Smooth muscle cell of the brain vasculature (primary cell): ENCODE measurements at regions not wholly inside any gene's neighbourhood (a gene's known extent, or its start where the extent isn't known, plus 50 kb on each side); places are given as distances from the start of the nearest gene placed in this dataset.

Source experiments
- DNase-seq: peaks from one replicate; pipeline ENCODE4 v3.0.0-alpha.2; 2012; ENCODE audit warnings: low read depth, low spot score

DNA sequence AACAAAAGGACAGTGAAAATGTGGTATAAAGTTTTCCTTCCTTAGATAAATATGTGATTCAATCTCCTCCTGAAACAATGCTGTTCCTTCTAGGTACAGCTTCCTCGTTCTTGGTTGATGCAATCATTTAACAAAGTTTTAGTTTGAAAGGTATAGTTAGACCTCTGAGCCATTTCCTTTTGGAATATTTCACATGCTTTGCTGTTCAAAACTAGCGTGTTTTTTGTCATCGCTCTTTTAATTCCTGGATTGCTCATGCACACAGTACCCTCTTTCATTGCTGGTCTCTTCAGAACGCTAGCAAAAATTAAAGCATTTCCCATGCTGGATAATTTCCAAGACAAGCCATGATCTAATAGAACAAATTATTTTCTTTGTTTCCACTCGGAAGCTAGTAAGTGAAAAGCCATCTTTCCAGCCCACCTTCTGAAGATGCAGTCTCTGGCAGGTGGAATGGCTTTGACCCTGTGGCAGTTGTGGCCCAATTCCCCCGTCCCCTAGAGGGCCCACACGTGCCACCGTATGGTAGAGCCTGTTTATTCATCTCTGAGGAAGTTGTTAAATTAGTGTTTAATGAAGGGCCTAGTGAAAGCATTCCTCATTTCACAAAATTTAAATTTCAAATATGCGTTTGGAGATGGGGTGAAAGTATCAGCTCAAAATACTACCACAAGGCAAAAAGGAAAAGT, 1040.6 kb upstream of the SLC10A2 start:
- DNase-seq = no peak

GRCh38 chr13:104105418-104106355, 1039.5 kb upstream of the SLC10A2 start:
- no peak for DNase-seq

DNA sequence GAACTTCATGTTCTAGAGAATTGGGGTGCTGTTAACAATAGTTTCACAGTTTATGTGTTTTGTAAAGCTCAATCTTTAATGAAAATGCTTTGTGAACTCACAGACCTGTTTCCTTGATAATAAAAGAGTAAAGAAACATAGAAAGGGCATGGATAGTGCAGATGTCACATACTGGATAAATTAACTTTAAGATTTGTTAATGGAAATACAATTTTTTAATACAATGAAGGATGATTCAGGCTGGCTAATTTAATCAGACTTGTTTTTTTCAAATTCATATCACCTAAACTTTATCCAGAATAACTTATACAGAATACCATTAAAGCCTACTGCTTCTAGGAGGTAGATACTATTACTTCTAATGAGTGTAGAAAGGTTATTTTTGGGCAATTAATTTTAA, 1033.5 kb upstream of the SLC10A2 start:
- DNase-seq = no peak

- no peak for DNase-seq
Measured at GRCh38 chr13:104098421-104098820, 1032.2 kb upstream of the SLC10A2 start.

DNA sequence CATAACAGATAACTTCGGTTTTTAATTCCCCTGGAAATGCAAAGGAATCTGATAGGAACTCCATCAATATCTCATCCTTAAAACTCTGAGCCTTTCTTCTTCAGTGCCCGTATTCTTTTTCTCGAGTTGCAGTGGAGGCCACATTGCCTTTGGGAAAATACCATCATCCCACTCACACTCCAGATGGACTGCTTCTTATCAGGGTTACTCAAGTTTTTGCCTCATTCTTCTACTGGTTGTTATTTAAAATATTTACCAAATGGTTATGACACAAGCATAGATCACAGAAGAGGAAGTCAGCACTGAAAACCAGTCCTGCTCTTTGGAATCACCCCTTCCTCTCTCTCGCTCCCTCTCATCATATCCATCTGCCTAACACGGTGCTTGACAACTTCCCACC, 1020.5 kb upstream of the SLC10A2 start:
- DNase-seq = no peak

- no peak for DNase-seq
Measured at GRCh38 chr13:104086210-104086609, 1020.0 kb upstream of the SLC10A2 start.

DNA sequence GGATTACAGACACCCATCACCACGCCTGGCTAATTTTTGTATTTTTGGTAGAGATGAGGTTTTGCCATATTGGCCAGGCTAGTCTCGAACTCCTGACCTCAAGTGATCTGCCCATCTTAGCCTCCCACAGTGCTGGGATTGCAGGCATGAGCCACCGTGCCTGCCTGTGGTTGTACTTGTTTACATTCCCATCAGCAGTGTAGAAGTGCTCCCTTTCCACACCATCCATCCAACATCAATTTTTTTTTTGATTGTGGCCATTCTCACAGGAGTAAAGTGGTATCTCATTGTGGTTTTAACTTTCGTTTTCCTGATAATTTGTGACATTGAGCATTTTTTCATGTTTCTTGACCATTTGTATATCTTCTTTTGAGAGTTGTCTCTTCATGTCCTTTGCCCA, 1019.4 kb upstream of the SLC10A2 start:
- DNase-seq = no peak

- no peak for DNase-seq
Measured at GRCh38 chr13:104074326-104074725, 1008.1 kb upstream of the SLC10A2 start.

DNA sequence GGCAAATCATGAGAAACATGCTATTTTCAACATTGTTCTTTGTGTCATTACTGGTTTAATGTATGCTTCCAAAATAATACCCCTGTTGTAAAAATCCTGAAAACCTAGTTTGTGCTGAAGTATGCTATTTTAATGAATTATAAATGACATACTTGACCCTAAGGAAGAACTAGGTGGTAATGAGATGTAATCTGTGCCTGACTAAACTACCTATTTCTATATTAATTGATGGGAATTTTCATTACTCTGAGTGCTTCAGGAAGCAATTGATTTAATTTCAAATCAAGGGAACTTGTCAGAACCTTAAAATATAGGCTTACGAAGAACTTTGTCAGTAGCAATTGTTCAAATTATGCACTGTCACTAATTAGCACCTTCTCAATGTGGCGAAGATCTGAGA, 1005.6 kb upstream of the SLC10A2 start:
- no peak for DNase-seq

GRCh38 chr13:104065328-104065727, 999.1 kb upstream of the SLC10A2 start:
- DNase-seq = no peak

DNA sequence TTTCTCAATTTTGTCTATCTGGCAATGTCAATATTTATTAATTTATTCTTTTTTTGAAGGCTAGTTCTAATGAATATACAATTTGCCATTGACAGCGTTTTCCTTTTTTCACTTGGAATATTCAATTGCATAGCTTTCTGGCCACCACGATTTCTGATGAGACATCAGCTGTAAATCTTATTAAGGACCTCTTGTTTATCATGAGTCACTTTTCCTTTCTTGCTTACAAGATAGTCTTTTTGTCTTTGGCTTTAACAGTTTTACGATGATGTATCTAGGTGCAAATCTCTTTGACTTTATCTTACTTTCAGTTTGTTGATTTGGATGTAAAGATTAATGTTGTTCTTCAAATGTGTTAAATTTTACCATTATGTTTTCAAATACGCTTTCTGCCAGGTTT, 991.6 kb upstream of the SLC10A2 start:
- DNase-seq = no peak

DNA sequence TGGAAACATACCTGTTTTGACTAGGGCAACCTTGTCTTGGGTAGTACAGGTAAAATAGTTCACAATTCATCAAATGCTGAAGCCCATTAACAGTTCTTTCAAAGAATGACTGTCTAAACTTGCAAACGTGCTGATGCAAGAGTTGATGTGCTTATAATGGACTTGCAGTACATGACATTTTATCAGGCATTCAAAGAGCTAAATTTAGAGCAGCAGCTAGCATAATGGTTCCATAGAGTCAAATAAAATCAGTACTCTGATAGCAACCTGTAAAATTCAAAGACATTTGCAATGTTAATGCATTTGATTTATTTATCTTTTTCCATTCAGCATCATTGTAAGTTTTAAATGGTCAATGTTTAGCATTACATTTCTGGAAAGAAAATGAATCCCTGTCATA, 979.7 kb upstream of the SLC10A2 start:
- DNase-seq = no peak

- no peak for DNase-seq
Measured at GRCh38 chr13:104043184-104043583, 977.0 kb upstream of the SLC10A2 start.

- DNase-seq = no peak
Measured at GRCh38 chr13:104034891-104035290, 968.7 kb upstream of the SLC10A2 start.

DNA sequence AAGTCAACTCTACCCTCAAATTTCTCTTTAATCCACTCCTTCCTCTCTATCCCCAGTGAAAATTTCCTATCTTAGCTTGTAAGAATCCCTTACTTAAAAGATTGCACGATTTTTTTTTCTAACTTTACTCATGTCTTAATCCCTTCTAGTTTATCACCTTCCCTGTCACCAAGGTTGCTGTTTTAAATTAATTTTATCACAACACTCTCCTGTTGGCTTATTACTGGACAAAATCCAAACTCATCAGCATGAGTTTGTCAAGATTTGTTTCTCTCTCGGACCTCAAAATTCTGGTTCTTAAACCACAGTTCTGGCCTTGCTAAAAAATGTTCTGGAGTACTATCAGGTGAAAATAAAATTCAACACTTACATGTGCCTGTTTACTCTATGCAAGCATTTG, 959.1 kb upstream of the SLC10A2 start:
- DNase-seq = no peak

- DNase-seq = no peak
Measured at GRCh38 chr13:104024416-104025170, 958.4 kb upstream of the SLC10A2 start.

DNA sequence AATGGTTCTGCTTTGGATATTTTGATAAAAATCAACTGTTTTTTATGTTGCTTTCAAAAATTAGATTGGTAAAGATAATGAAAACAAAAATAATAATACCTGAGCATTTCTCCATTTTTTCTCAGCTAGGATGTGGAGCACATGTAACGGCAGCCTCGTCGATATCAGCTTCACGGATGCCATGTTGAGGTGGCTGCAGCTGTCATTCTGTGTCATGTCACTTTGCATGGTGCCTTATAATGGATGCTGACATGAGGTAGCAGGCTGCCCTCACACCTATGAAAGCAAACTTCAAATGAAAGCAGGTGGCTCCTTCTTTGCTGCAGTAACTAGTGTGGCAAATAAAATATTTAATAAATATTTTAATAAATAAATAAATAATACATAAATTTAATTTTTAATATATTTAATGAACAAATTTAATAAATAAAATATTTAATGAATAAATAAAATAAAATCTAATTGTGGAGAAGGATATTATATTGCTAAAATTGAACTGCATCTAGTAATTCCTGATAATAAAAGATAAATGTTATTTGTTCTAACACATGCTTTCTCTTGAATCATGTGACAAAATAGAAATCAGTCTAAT, 955.7 kb upstream of the SLC10A2 start:
- no peak for DNase-seq

DNA sequence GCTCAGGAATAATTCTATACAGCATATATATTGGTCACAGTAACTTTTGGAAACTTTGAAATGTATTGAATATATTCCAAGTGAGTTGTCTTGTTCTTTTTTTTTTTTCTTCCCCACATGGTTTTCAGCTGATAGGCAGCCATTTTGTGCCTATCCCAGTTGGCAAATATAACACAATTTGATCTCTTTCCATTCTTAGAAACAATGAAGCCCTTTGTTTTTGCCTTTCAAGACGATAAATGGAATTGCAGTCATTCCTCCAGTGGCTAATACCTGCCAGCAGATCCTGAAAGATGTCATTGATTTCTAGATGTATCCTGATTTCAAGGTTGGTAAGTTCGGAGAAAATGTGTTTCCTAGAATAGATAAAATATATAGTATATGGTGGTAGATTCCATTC, 951.1 kb upstream of the SLC10A2 start:
- DNase-seq = no peak

- peak; percentile 37 for DNase-seq
Measured at GRCh38 chr13:104015646-104016396, 949.6 kb upstream of the SLC10A2 start.

DNA sequence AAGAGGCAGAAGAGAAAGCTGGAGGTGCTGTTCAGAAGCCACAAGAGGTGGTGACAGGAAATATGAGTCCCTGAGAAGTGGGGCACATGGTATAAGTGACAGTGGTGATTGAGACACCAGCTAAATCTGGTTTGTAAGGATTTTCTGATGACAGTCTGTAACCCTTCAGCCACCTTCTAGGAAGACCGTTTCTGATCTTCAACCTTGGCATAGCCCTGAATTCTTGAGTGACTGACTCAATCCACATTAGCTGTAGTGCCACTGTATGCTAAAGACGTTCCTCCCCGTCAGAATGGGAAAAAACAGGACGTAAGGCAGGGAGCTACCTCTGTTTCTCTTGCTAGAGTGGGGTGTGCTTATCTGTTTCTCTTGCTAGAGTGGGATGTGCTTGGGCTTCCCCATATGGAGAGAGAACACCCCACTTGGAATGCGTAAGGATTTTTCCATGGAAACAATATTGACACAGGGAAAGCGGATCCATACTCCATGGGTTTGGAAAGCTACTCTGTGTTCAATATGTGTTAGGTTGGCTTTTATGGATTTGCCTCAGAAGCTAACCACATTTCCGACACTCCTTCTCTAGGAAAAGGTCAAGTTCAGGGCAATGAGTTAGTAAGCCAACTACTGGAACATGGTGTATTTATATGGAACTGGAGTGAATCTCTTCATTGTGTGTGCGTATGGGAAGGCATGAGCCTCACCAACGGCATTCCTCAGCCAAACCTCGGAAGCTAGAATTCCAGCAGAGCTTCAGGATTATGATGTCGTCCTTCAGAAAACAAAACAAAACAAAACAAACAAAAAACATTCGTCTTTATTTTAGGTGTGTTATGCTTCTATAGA, 948.8 kb upstream of the SLC10A2 start:
- DNase-seq = no peak
